HCT116 (cell line): ENCODE measurements at regions not wholly inside any gene's neighbourhood (a gene's known extent, or its start where the extent isn't known, plus 50 kb on each side); places are given as distances from the start of the nearest gene placed in this dataset.

Source experiments
- CEBPB ChIP-seq: IDR thresholded peaks from 2 replicates; pipeline ENCODE4 v1.6.1; 2012; ENCODE audit warnings: low read depth
- CTCF ChIP-seq, 3 experiments: fragments of 200-600 bp in 1 of 3; sonication (generic) in 1 of 3; IDR thresholded peaks in 2 of 3; conservative IDR thresholded peaks in 1 of 3; 2 replicates each; pipeline ENCODE4 v1.5.1; 2012 to 2017; ENCODE audit warnings: low read depth in 2 of 3, low read length in 2 of 3, antibody characterized with exemption in 1 of 3, borderline replicate concordance in 1 of 3, control low read depth in 1 of 3, mild to moderate bottlenecking in 1 of 3, mixed read lengths in 1 of 3, mixed run types in 1 of 3, moderate library complexity in 1 of 3; ENCODE audit not compliant: insufficient read depth in 1 of 3
- EGR1 ChIP-seq: IDR thresholded peaks from 2 replicates; pipeline ENCODE4 v1.6.1; 2012; ENCODE audit warnings: low read depth
- EZH2 ChIP-seq: fragments of 200-600 bp; sonication (generic); IDR thresholded peaks from 2 replicates; pipeline ENCODE4 v1.6.1; 2017; ENCODE audit warnings: antibody characterized with exemption, mixed run types
- JUND ChIP-seq: IDR thresholded peaks from 2 replicates; pipeline ENCODE4 v1.6.1; 2012
- POLR2A ChIP-seq: IDR thresholded peaks from 2 replicates; pipeline ENCODE4 v1.7.0; 2011; ENCODE audit warnings: borderline replicate concordance; ENCODE audit not compliant: insufficient read depth, insufficient read length; ENCODE audit errors: extremely low read depth
- POLR2AphosphoS5 ChIP-seq: IDR thresholded peaks from 2 replicates; pipeline ENCODE4 v1.6.1; 2011; ENCODE audit warnings: mild to moderate bottlenecking, low read depth, low read length, moderate library complexity
- RAD21 ChIP-seq: IDR thresholded peaks from 2 replicates; pipeline ENCODE4 v1.6.1; 2012; ENCODE audit warnings: low read depth, mild to moderate bottlenecking
- SIN3A ChIP-seq: IDR thresholded peaks from 2 replicates; pipeline ENCODE4 v1.6.1; 2012; ENCODE audit warnings: low read depth
- TCF7L2 ChIP-seq: IDR thresholded peaks from 2 replicates; pipeline ENCODE4 v1.7.0; 2011; ENCODE audit warnings: borderline replicate concordance, inconsistent platforms; ENCODE audit not compliant: insufficient read depth, insufficient read length; ENCODE audit errors: extremely low read depth
- ZFX ChIP-seq: fragments of 450-650 bp; IDR thresholded peaks from 2 replicates; pipeline ENCODE4 v1.6.1; 2017
- ZNF274 ChIP-seq: fragments of 200-500 bp; sonication (Bioruptor generic); IDR thresholded peaks from 2 replicates; pipeline ENCODE4 v1.6.1; 2014; ENCODE audit warnings: mild to moderate bottlenecking, low read depth, low read length, inconsistent platforms

GRCh38 chr12:53838978-53839377 is 87.2 kb upstream of the CISTR start:
- no peak for TF ChIP-seq SIN3A
- TF ChIP-seq RAD21, result no peak
- no peak for TF ChIP-seq JUND
- no peak for TF ChIP-seq ZFX
- no peak for TF ChIP-seq EZH2
- no peak for TF ChIP-seq POLR2A
- TF ChIP-seq CTCF (IDR thresholded peaks at IDR 0.05 in 2 of 3, conservative IDR thresholded peaks at IDR 0.05 in 1 of 3; ENCODE audit: borderline replicate concordance in 1 of 3, insufficient read depth in 1 of 3, low read depth in 2 of 3, low read length in 2 of 3), result no peak
- TF ChIP-seq POLR2AphosphoS5, result no peak
- no peak for TF ChIP-seq CEBPB
- TF ChIP-seq ZNF274, result no peak
- no peak for TF ChIP-seq EGR1
- TF ChIP-seq TCF7L2, result no peak
